ENCODE measurements at regions not wholly inside any gene's neighbourhood (a gene's known extent, or its start where the extent isn't known, plus 50 kb on each side); places are given as distances from the start of the nearest gene placed in this dataset.

DNA sequence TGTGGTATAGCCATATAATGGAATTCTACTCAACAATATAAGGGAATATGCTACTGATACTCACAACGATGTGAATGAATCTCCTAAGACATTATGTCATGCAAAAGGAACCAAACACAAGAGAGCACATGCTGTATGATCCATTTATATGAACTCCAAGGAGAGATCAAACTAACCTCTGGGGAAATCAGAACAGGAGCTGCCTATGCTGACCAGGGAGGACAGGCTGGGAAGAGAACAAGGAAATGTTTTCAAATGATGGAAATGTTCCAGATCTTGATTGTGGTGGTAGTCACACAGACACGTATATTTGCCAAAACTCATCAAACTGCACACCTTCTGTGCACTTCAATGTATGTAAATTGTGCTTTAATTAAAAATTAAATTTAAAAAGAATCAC lies 175.3 kb downstream of the BCOR start:
- TF ChIP-seq EP300 (IDR thresholded peaks at IDR 0.05; ENCODE audit: borderline replicate concordance in 1 of 2, low read depth in 1 of 2, low read length in 1 of 2) (no peak), EZH2phosphoT487 (IDR thresholded peaks at IDR 0.05; ENCODE audit: borderline replicate concordance, low read depth) (no peak), GATA2 (CRISPR knock-in tag; IDR thresholded peaks at IDR 0.05) (no peak), RAD21 (IDR thresholded peaks at IDR 0.05; ENCODE audit: low read length) (no peak)
- TF ChIP-seq, protein P1, sequence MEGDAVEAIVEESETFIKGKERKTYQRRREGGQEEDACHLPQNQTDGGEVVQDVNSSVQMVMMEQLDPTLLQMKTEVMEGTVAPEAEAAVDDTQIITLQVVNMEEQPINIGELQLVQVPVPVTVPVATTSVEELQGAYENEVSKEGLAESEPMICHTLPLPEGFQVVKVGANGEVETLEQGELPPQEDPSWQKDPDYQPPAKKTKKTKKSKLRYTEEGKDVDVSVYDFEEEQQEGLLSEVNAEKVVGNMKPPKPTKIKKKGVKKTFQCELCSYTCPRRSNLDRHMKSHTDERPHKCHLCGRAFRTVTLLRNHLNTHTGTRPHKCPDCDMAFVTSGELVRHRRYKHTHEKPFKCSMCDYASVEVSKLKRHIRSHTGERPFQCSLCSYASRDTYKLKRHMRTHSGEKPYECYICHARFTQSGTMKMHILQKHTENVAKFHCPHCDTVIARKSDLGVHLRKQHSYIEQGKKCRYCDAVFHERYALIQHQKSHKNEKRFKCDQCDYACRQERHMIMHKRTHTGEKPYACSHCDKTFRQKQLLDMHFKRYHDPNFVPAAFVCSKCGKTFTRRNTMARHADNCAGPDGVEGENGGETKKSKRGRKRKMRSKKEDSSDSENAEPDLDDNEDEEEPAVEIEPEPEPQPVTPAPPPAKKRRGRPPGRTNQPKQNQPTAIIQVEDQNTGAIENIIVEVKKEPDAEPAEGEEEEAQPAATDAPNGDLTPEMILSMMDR (IDR thresholded peaks at IDR 0.05): no peak
- TF ChIP-seq, protein P2, sequence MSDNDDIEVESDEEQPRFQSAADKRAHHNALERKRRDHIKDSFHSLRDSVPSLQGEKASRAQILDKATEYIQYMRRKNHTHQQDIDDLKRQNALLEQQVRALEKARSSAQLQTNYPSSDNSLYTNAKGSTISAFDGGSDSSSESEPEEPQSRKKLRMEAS (IDR thresholded peaks at IDR 0.05; ENCODE audit: low read depth): no peak
- TF ChIP-seq, protein P3, sequence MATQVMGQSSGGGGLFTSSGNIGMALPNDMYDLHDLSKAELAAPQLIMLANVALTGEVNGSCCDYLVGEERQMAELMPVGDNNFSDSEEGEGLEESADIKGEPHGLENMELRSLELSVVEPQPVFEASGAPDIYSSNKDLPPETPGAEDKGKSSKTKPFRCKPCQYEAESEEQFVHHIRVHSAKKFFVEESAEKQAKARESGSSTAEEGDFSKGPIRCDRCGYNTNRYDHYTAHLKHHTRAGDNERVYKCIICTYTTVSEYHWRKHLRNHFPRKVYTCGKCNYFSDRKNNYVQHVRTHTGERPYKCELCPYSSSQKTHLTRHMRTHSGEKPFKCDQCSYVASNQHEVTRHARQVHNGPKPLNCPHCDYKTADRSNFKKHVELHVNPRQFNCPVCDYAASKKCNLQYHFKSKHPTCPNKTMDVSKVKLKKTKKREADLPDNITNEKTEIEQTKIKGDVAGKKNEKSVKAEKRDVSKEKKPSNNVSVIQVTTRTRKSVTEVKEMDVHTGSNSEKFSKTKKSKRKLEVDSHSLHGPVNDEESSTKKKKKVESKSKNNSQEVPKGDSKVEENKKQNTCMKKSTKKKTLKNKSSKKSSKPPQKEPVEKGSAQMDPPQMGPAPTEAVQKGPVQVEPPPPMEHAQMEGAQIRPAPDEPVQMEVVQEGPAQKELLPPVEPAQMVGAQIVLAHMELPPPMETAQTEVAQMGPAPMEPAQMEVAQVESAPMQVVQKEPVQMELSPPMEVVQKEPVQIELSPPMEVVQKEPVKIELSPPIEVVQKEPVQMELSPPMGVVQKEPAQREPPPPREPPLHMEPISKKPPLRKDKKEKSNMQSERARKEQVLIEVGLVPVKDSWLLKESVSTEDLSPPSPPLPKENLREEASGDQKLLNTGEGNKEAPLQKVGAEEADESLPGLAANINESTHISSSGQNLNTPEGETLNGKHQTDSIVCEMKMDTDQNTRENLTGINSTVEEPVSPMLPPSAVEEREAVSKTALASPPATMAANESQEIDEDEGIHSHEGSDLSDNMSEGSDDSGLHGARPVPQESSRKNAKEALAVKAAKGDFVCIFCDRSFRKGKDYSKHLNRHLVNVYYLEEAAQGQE (IDR thresholded peaks at IDR 0.05; ENCODE audit: low read depth, low read length): no peak
- TF ChIP-seq, protein P4, sequence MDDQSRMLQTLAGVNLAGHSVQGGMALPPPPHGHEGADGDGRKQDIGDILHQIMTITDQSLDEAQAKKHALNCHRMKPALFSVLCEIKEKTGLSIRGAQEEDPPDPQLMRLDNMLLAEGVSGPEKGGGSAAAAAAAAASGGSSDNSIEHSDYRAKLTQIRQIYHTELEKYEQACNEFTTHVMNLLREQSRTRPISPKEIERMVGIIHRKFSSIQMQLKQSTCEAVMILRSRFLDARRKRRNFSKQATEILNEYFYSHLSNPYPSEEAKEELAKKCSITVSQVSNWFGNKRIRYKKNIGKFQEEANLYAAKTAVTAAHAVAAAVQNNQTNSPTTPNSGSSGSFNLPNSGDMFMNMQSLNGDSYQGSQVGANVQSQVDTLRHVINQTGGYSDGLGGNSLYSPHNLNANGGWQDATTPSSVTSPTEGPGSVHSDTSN (IDR thresholded peaks at IDR 0.05): no peak
